ENCODE measurements at regions not wholly inside any gene's neighbourhood (a gene's known extent, or its start where the extent isn't known, plus 50 kb on each side); places are given as distances from the start of the nearest gene placed in this dataset.

DNA sequence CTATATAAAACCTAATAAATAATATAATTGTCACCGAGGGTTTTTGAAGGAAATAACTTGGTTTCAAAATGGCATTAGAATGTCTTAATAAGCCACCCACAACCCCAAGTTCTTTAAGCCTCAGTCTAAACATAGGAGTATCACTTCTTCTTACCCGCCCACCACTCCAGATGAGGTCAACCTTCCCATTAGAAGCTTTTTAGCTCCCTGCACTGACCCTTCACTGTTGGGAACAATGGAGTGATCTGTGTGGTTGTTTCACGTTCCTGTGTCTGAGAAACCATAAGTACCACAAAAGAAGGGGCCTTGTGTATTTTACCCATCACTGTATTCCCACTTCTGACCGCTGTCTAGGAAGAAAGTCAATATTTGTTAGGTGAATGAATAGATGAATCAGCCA, 326.3 kb upstream of the ZNF521 start:
- TF ChIP-seq ZBTB7A (IDR thresholded peaks at IDR 0.05; ENCODE audit: low read depth) (no peak), RAD21 (IDR thresholded peaks at IDR 0.05; ENCODE audit: low read depth) (no peak), EP300 (IDR thresholded peaks at IDR 0.05; ENCODE audit: borderline replicate concordance) (no peak), CEBPB (IDR thresholded peaks at IDR 0.05) (no peak), CREB1 (IDR thresholded peaks at IDR 0.05; ENCODE audit: low read depth) (no peak), TCF12 (IDR thresholded peaks at IDR 0.05; ENCODE audit: low read depth) (no peak), YY1 (IDR thresholded peaks at IDR 0.05; ENCODE audit: low read depth) (no peak), FOXM1 (IDR thresholded peaks at IDR 0.05; ENCODE audit: borderline replicate concordance, low read depth) (no peak), TAF1 (IDR thresholded peaks at IDR 0.05; ENCODE audit: low read depth) (no peak), EGR1 (IDR thresholded peaks at IDR 0.05) (no peak), TEAD4 (IDR thresholded peaks at IDR 0.05) (no peak)
- TF ChIP-seq, protein P1, sequence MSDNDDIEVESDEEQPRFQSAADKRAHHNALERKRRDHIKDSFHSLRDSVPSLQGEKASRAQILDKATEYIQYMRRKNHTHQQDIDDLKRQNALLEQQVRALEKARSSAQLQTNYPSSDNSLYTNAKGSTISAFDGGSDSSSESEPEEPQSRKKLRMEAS (IDR thresholded peaks at IDR 0.05): no peak
- TF ChIP-seq, protein P2, sequence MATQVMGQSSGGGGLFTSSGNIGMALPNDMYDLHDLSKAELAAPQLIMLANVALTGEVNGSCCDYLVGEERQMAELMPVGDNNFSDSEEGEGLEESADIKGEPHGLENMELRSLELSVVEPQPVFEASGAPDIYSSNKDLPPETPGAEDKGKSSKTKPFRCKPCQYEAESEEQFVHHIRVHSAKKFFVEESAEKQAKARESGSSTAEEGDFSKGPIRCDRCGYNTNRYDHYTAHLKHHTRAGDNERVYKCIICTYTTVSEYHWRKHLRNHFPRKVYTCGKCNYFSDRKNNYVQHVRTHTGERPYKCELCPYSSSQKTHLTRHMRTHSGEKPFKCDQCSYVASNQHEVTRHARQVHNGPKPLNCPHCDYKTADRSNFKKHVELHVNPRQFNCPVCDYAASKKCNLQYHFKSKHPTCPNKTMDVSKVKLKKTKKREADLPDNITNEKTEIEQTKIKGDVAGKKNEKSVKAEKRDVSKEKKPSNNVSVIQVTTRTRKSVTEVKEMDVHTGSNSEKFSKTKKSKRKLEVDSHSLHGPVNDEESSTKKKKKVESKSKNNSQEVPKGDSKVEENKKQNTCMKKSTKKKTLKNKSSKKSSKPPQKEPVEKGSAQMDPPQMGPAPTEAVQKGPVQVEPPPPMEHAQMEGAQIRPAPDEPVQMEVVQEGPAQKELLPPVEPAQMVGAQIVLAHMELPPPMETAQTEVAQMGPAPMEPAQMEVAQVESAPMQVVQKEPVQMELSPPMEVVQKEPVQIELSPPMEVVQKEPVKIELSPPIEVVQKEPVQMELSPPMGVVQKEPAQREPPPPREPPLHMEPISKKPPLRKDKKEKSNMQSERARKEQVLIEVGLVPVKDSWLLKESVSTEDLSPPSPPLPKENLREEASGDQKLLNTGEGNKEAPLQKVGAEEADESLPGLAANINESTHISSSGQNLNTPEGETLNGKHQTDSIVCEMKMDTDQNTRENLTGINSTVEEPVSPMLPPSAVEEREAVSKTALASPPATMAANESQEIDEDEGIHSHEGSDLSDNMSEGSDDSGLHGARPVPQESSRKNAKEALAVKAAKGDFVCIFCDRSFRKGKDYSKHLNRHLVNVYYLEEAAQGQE (IDR thresholded peaks at IDR 0.05; ENCODE audit: low read depth): no peak
- TF ChIP-seq, protein P3, sequence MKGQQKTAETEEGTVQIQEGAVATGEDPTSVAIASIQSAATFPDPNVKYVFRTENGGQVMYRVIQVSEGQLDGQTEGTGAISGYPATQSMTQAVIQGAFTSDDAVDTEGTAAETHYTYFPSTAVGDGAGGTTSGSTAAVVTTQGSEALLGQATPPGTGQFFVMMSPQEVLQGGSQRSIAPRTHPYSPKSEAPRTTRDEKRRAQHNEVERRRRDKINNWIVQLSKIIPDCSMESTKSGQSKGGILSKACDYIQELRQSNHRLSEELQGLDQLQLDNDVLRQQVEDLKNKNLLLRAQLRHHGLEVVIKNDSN (IDR thresholded peaks at IDR 0.05): no peak

All from Ishikawa (cell line).